HG03354 (cell line): ENCODE measurements at regions not wholly inside any gene's neighbourhood (a gene's known extent, or its start where the extent isn't known, plus 50 kb on each side); places are given as distances from the start of the nearest gene placed in this dataset.

Experiments
- ATAC-seq: cut with Tn5 transposase; IDR thresholded peaks from one replicate; pipeline ENCODE4 v1.9.1; 2021; ENCODE audit warnings: mild to moderate bottlenecking; ENCODE audit not compliant: unreplicated experiment, poor library complexity, severe bottlenecking

DNA sequence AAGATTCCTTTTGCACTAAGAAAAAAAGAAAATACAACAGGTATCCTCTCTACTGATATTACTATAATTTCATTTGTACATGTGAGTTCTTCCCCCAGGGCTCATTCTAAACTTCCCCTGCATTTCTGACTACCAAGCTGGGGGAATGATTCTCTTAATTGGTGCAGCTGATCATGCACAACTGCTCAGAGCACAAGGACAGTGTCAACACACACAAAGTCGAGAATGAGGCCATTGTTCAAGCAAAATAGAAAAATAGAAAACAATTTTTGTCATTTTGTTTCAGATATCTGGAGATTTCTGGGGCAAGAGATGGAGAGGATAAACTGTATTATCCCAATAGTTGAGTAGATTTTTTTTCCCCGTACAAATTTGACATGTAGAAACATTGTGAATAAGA is 236.3 kb downstream of the HAO1 start:
- ATAC-seq: no peak

DNA sequence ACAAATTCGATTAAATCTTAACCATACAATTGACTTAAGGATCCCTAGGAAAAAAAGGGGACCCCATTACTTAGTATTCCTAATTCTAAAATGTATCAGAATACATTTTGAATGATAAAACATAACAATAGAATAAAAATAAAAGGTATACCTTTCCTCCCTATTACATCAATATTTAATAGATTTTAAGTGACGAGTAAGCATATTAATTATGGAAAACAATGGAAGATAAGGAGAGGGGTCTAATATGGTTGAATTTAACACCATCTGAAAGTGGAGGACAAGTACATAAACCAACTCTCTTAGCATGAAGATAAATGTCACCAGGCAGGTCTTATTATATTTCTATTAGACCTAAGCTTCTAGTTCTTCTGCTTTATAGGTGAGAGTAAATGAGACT is 232.1 kb downstream of the HAO1 start:
- ATAC-seq: no peak

DNA sequence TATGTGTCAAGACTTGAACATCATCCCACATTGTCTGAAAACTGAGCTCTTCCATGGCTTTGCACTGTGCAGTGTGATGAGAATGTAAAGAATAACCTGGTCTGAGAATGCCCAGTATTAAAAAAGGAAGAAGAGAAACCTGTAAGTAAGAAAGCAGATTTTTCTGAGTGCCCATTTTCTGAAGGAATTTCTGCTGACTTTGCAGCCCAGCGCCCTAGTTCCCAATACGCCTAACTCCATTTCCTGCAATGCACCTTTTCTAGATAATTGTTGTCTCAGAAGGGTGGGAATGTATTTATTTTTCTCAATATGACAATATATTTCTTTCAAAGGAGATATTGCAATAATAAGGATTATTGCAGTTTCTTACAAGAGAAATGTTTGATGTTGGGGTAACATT is 231.5 kb downstream of the HAO1 start:
- ATAC-seq: no peak

DNA sequence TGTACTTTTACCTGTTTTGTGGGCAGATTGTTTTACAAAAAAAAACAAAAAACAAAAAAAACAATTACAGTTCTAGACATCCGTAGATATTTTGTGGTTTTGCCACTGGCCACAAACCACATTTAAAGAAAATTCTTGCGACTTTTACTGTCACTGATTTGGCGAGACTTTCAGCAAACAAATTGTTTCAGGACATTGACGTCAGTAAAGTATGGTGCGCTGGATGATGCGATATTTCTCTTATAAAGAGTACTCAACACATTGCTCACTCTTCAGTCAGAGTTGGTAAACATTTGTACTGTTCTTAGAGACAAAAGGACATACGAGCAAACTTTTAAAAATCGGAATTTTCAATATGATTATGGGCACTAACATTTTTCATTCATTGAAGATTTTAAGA is 229.8 kb downstream of the HAO1 start:
- ATAC-seq: no peak

DNA sequence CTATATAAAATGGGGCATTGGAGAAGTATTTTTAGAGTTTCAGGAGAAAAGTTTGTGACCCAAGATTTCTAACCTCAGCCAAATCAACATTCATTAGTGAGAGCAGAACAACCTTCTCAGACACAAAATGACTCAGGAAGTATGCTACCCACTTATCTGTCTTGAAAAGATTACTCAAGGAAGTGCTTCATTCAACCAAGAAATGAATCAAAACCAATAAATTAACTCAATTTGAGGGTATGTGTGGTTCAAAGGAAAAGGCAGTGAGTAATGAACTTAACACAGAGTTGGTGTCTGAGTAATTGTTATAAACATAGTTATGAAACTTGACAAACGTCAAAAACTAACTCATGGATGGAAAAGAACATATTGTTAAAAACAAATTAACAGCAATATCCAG is 227.6 kb downstream of the HAO1 start:
- ATAC-seq: no peak

DNA sequence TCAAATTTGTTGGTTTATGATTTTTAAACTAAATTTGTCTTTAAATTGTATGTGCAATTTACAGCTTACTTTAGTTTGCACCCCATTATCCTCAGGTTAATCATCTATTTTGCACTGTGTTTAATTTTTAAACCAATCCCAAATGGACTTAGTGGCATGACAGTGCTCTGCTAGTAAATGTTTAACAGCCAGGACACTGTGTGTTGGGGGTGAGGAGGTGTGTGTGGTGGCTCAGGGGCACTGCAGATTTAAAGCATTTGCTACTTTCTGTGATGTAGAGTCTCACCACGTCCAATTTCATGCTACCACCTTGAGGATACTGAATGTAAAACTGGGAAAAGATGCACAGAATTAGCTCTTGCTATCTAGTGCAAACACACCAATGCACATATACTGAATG is 225.7 kb downstream of the HAO1 start:
- no peak for ATAC-seq

DNA sequence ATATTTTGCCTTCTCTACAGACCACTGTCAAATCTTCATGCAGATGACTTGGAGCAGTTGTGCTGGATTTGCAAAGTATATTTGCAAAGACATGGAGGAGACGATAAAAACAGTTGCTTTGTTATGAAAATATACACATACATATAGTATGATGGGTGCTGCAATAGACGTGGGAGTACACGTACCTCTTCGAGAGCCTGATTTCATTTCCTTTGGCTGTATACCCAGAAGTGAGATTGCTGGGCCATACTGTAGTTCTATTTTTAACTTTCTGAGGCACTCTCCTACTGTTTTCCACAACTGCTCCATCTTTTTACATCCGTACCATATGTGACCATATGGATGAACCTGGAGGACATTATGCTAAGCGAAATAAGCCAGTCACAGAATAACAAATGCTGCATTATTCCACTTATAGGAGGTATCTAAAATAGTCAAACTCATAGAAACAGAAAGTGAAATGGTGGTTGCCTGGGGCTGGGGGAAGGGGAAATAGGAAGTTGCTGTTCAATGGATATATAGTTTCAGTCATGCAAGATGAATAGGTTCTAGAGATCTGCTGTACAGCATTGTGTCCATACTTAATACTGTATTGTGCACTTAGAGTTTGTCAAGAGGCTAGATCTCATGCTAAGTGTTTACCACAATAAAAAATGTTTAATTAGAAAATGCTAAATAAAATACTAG is 223.8 kb downstream of the HAO1 start:
- ATAC-seq: peak; percentile 66

DNA sequence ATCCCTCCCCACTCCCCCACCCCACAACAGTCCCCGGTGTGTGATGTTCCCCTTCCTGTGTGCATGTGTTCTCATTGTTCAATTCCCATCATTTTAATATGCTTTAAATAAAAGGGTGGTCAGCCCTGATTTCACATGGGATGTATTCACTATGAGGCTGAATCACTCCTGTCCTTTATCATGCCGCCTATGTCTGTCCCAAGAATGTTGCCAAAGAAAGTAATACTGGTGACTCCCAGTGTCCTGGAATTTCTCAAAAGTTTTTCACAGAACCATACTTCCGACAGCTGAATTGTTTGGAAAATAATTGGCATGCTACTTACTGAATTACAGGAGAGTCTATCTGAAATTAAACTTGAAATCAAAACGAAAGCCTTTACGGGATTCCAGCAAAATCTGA is 217.7 kb downstream of the HAO1 start:
- ATAC-seq: no peak

DNA sequence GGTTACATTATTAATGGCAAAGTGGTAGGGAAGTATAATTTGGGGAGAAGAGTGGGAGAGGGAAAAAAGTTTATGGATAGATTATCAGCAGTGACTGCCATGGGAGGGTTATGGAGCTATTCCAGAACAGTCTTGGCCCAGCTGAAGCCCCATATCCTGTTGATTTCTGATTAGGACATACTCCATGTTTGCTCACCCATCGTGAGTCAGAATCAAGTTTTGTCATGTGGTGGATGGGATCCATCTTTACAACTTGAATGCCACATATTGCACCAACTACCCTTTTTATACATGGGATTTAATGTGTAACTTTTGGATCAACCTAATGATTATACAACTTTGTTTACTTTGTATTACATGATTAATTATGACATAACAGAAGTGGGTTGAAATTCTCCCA is 217.0 kb downstream of the HAO1 start:
- no peak for ATAC-seq

DNA sequence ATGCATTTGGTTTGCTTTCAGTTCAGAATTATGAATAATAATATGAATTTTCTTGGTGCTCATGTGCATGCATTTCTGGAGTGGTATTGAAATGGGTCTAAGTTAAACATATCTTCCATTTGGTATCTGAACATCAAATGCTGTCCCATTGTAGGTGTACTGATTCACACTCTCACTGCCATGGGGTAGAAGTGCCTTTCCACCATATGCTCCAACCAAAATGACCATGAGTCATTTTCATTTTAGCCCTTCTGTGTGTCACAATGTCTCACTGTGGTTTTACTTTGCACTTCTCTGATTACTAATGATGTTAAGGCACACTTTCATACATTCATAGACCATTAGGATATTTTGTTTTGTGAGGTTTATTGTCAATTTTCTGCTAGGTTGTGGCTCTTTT is 211.9 kb downstream of the HAO1 start:
- no peak for ATAC-seq

DNA sequence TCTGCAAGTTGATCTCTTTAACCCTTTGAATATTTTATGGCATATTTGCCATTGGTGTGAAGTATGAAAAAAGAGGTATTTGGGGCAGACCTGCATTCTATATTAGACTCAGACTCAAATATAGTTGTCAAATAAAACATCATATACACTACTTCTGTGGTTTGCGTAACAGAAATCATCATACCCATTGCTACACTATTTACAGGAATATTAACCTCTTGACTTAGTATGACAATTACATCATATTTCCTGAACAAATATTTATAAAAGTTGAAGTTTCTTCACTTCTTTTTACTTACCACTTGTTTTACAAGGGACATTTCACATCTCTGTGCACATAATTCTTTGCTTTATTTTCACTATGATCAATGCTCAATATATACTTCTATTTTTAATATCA is 206.0 kb downstream of the HAO1 start:
- no peak for ATAC-seq

DNA sequence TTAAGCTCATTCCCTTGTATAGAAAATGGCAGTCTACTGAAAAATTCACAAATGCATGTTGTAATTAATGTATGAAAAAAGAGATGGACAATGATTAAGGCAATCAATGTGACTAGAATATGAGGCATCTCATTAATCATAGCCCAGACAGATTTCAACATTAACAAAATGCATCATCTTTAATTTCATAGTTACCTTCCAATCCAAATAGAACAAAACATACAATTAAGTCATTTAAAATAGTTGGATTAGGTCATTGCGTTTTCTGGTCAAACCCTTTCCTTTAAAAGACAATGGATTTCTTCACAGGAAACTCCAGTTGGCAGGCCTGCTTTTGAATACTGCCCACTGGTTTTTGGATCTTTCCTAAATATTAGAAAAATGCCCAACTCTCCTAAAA is 203.9 kb downstream of the HAO1 start:
- ATAC-seq: no peak

DNA sequence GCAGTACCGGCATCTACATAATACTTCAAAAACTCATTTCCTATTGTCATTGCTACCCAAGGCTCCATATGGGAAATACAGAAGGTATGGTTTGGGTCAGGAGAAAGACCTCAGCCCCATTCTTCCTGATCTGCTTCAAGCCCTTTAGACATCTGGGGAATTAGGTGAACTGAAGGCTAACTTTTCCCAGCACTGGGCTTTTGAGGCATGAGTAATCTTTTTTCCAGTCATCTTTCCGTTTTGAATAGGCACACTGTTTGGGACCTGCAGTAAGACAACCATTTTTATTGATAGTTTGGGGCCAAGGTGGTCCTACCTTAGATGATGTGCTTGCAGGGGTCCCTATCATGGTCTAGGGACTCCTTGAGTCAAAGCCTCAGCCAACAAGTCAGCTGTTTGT is 198.4 kb downstream of the HAO1 start:
- no peak for ATAC-seq

DNA sequence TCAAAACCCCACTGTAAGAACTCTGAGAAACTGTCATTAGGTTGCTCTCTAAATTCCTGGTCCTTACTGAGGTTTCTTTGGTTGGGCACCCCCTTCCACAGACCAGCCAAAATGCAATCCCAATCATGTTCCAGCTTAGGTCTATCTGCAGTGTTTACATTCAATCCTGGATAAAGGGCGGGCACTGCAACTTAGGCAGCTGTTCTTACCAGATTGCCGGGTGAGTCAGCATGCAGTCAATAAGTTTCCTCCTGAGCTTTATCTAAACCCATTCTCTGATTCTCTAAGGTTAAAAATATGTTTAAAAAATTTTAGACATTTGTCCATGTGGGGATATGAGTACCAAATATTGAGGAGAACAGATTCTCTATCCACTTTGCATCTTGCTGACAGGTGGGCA is 197.8 kb downstream of the HAO1 start:
- ATAC-seq: no peak

DNA sequence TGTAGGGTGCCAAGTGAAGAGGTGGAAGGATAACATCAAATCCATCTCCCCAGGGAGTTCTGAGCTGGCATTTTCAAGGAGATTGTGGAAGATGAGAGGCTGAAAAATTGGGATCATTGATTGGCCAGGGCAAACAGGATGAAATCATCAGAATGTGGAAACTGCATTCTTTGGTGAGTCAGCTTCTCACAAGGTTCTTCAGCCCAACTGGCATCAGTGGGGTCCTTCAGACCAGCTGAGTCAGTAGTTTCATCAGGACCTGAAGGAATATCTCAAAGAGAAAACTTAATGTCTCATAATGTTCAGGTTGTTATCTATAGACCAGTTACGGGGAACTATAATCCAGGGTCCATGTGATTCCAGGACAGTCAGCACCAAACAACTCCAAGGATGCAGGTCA is 195.8 kb downstream of the HAO1 start:
- ATAC-seq: no peak

DNA sequence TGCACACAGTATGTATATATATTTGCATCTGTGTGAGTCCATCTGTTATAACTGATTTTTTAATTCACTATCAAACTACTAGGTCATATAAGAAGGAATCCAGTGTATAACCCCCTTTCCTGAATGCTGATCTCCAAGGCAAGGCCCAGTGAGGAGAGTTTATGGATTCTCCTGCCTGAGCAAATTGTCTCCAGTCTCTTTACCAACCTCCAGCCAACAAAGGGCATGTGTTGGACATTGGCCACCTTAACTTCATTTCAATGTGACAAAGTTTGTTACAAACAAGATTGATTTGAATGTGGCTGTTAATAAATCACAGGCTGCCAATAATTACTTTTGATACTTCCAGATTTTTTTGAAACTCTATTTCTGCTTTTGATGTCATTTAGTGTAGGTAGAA is 191.6 kb downstream of the HAO1 start:
- no peak for ATAC-seq

DNA sequence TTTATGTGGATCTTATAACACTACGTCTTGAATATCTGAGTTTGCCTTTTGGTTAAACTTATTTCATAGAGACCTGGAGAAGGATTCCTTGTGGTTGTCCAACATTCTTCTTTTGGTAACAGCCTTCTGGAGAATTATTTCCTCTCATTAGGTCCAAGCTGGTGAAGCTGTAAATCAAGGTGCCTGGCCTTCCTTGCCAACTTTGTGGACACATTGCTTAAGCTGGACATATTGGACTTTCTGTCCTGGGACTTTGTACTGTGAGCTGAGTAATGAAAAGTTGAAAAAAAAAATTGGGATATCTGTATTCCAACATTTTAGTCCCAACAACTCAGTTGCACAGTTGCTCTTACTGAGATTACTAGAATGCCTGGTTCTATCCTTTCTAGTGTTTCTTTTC is 186.2 kb downstream of the HAO1 start:
- no peak for ATAC-seq

DNA sequence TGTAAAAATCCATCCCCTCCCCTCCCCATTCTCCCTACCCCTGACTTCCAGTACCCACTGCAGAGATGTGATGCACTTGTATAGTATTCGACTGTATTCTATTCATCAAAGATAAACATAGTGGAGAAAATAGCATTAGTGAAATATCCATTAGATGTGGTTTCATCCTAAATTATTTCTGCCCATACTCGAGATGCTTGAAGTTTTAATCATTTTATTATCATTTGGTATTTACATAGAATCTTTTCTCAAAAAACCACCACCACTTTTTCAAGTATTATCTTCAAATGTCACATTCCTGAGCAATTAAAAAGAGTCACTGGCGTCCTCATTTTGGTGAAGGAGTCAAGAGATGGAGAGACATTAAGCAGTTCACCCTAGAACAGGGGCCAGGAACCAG is 181.9 kb downstream of the HAO1 start:
- no peak for ATAC-seq

DNA sequence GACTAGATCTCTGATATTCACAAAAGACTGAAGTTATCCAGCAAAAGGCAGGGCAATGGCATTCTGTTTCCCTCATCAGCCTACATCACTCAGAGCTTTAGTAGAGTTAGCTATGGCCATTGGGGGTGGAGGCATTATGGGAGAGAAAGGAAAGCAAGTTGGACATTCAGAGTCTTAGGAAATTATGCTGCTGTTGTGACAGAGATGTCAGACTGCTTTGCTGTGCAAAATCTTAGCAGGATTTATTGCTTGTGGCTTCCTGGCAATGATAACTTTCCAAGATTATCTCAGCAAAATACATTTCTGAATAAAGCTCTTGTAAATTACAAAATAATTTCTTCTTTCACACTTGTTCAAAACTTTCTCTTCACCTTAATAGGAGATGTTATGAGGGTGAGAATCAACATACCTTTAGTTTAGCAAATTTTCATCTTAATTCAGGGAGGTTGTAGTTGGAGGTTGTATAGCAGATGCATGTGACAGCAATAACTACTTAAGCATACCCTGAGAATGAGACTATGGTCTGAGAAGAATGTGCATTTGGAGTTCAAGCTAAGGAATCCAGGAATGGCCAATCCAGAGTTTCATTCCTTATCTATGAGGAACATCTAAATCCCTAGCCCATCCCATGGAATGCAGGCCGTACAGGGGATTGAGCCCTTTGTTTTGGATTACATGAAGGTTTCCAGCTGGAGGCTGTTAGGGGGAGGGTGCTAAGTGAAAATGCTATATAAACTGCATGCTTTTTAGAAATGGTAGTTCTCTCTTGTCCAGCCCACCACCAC is 179.8 kb downstream of the HAO1 start:
- ATAC-seq: no peak

DNA sequence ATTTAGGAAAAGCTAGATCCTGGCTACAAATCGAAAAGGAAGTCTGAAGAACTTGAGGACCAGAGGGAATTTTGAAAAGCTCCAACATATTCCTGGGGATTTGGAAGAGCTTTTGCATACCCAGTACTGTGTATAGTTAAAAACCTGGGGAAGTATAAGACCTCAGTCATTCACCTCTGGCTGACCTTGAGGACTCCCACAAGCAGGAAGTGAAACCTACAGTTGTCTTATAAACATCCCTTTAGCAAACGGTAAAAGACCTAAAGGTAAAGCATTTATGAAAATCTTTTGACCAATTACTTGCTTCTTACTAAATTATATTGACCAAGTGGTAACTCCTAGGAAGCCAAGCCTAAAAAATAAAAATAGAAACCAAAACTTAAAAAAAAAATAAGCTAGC is 175.0 kb downstream of the HAO1 start:
- ATAC-seq: peak; percentile 95

DNA sequence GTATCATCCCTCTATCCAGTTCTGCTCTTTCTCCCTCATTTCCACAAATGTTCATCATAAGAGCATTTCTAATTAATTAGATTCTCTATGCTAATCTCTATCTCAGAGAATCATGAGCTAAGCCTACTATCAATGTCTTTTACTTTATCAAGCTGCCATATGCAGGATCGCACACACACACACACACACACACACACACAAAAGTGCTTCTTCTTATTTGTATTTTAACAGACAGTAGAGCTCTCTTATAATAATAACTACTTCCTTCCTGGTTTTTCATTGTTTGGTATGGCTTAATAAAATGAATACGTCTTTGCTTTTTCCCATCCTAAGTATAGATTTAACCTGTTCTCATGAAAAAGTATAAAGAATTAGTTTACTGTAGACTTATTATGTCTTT is 170.2 kb downstream of the HAO1 start:
- no peak for ATAC-seq

DNA sequence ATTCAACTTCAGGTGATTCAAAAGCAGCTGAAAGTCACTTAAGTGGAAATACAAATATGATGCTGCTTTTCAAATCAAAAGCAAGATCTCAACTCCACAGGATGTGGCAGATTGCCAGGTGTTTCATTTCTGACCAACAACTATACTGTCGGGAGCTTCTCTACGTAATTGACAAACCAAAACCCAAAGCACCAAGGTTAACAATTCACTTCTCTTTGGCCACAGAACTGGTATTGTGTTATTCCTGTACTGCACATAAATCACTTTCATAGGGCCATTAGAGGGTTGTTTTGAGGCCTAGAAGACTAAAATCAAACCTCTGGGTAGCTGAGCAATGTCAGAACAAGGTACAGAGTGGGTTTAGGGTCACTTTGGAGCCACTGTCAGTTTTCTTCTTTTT is 169.7 kb downstream of the HAO1 start:
- ATAC-seq: peak; percentile 99
